WTC11 (cell line): ENCODE measurements at regions not wholly inside any gene's neighbourhood (a gene's known extent, or its start where the extent isn't known, plus 50 kb on each side); places are given as distances from the start of the nearest gene placed in this dataset.

Source experiments
- ATAC-seq: fragments of 200-7000 bp; cut with Tn5 transposase; 2 replicates; pipeline ENCODE4 v1.10.0; 2021; ENCODE audit warnings: mild to moderate bottlenecking, moderate library complexity
- CTCF ChIA-PET: fragments of 300-600 bp; sonication (Branson Sonifier 250); formaldehyde crosslinking; loops from one replicate; lab custom pipeline; 2021; ENCODE audit warnings: antibody characterized with exemption; lab: Charles Lee
- POLR2A ChIA-PET: fragments of 350-600 bp; sonication (Branson Sonifier 250); formaldehyde crosslinking; loops from one replicate; lab custom pipeline; 2021; ENCODE audit warnings: antibody characterized with exemption; lab: Charles Lee
- DNase-seq: peaks from one replicate; pipeline ENCODE4 v3.0.0; 2021; ENCODE audit warnings: low spot score
- H3K27ac Mint-ChIP-seq: 2 replicates; pipeline ENCODE4 v1.8.0; 2021; ENCODE audit warnings: mixed read lengths
- H3K27me3 Mint-ChIP-seq: 2 replicates; pipeline ENCODE4 v1.8.0; 2021; ENCODE audit warnings: low read depth, mild to moderate bottlenecking, moderate library complexity, mixed read lengths
- H3K36me3 Mint-ChIP-seq: 2 replicates; pipeline ENCODE4 v1.8.0; 2021; ENCODE audit warnings: mixed read lengths
- H3K4me1 Mint-ChIP-seq: 2 replicates; pipeline ENCODE4 v1.8.0; 2022; ENCODE audit warnings: mixed read lengths
- H3K4me3 Mint-ChIP-seq: 2 replicates; pipeline ENCODE4 v1.8.0; 2021; ENCODE audit warnings: mild to moderate bottlenecking, moderate library complexity, mixed read lengths
- H3K9me3 Mint-ChIP-seq: 2 replicates; pipeline ENCODE4 v1.8.0; 2021; ENCODE audit warnings: mixed read lengths
- AFF4 ChIP-seq: sonication (generic); formaldehyde crosslinking; IDR thresholded peaks from 2 replicates; pipeline ENCODE4 v1.8.1; 2023; ENCODE audit warnings: mild to moderate bottlenecking, missing genetic modification reagents, borderline replicate concordance
- ATF3 ChIP-seq: sonication (generic); formaldehyde crosslinking; conservative IDR thresholded peaks from 2 replicates; pipeline ENCODE4 v1.8.1; 2022; ENCODE audit warnings: mild to moderate bottlenecking, missing genetic modification reagents
- CREB1 ChIP-seq: sonication (generic); formaldehyde crosslinking; IDR thresholded peaks from 2 replicates; pipeline ENCODE4 v1.8.0; 2023; ENCODE audit warnings: mild to moderate bottlenecking, missing genetic modification reagents
- EMX1 ChIP-seq: fragments of 250-450 bp; sonication (Bioruptor Pico); IDR thresholded peaks from 2 replicates; pipeline ENCODE4 v1.8.0; 2021; ENCODE audit warnings: mild to moderate bottlenecking
- ETV6 ChIP-seq: sonication (generic); formaldehyde crosslinking; IDR thresholded peaks from 2 replicates; pipeline ENCODE4 v1.8.1; 2022; ENCODE audit warnings: mild to moderate bottlenecking, missing genetic modification reagents
- FOXP1 ChIP-seq: sonication (generic); formaldehyde crosslinking; IDR thresholded peaks from 2 replicates; pipeline ENCODE4 v1.8.0; 2022; ENCODE audit warnings: missing genetic modification reagents, mild to moderate bottlenecking, moderate library complexity, borderline replicate concordance
- HMGA2 ChIP-seq: fragments of 250-450 bp; sonication (Bioruptor Pico); IDR thresholded peaks from 2 replicates; pipeline ENCODE4 v1.4.0; 2021; ENCODE audit warnings: mild to moderate bottlenecking, moderate library complexity
- IRF1 ChIP-seq: sonication (generic); formaldehyde crosslinking; IDR thresholded peaks from 2 replicates; pipeline ENCODE4 v1.8.0; 2023; ENCODE audit warnings: missing genetic modification reagents
- JAZF1 ChIP-seq: fragments of 250-450 bp; sonication (Bioruptor Pico); IDR thresholded peaks from 2 replicates; pipeline ENCODE4 v1.9.0; 2021; ENCODE audit warnings: moderate library complexity, mild to moderate bottlenecking, inconsistent platforms
- KAT7 ChIP-seq: sonication (generic); formaldehyde crosslinking; IDR thresholded peaks from 2 replicates; pipeline ENCODE4 v1.8.1; 2023; ENCODE audit warnings: missing genetic modification reagents, mild to moderate bottlenecking, borderline replicate concordance
- NFATC4 ChIP-seq: fragments of 250-450 bp; sonication (Bioruptor Pico); IDR thresholded peaks from 2 replicates; pipeline ENCODE4 v1.9.0; 2021; ENCODE audit warnings: mild to moderate bottlenecking
- NFE2L1 ChIP-seq: sonication (generic); formaldehyde crosslinking; IDR thresholded peaks from 2 replicates; pipeline ENCODE4 v1.8.1; 2023; ENCODE audit warnings: missing genetic modification reagents
- NFYB ChIP-seq: sonication (generic); formaldehyde crosslinking; conservative IDR thresholded peaks from 2 replicates; pipeline ENCODE4 v1.8.0; 2022; ENCODE audit warnings: low read depth, missing genetic modification reagents
- NR1H2 ChIP-seq: sonication (generic); formaldehyde crosslinking; IDR thresholded peaks from 2 replicates; pipeline ENCODE4 v1.9.0; 2021; ENCODE audit warnings: mild to moderate bottlenecking, moderate library complexity, missing genetic modification reagents
- RELA ChIP-seq: sonication (generic); formaldehyde crosslinking; IDR thresholded peaks from 2 replicates; pipeline ENCODE4 v1.8.1; 2022; ENCODE audit warnings: missing genetic modification reagents, mild to moderate bottlenecking, borderline replicate concordance
- RORB ChIP-seq: fragments of 250-450 bp; sonication (Bioruptor Pico); IDR thresholded peaks from 2 replicates; pipeline ENCODE4 v1.9.0; 2021; ENCODE audit warnings: mild to moderate bottlenecking
- SMAD3 ChIP-seq: sonication (generic); formaldehyde crosslinking; IDR thresholded peaks from 2 replicates; pipeline ENCODE4 v1.8.0; 2022; ENCODE audit warnings: missing genetic modification reagents, mild to moderate bottlenecking, borderline replicate concordance
- TP53 ChIP-seq: sonication (generic); formaldehyde crosslinking; IDR thresholded peaks from 2 replicates; pipeline ENCODE4 v1.8.1; 2023; ENCODE audit warnings: mild to moderate bottlenecking, missing genetic modification reagents
- ZNF121 ChIP-seq: sonication (generic); formaldehyde crosslinking; IDR thresholded peaks from 2 replicates; pipeline ENCODE4 v1.8.0; 2023; ENCODE audit warnings: missing genetic modification reagents
- ZNF232 ChIP-seq: sonication (generic); formaldehyde crosslinking; IDR thresholded peaks from 2 replicates; pipeline ENCODE4 v1.8.0; 2022; ENCODE audit warnings: mild to moderate bottlenecking, missing genetic modification reagents
- ZNF416 ChIP-seq: fragments of 250-450 bp; sonication (Bioruptor Pico); IDR thresholded peaks from 2 replicates; pipeline ENCODE4 v1.9.0; 2021; ENCODE audit warnings: mild to moderate bottlenecking, inconsistent platforms
- ZNF671 ChIP-seq: fragments of 250-450 bp; sonication (Bioruptor Pico); IDR thresholded peaks from 2 replicates; pipeline ENCODE4 v1.8.0; 2021; ENCODE audit warnings: mild to moderate bottlenecking
- TF ChIP-seq, protein P1 (sequence below): sonication (generic); formaldehyde crosslinking; IDR thresholded peaks from 2 replicates; pipeline ENCODE4 v1.8.0; 2023; ENCODE audit warnings: mild to moderate bottlenecking, missing genetic modification reagents
- TF ChIP-seq, protein P2 (sequence below): sonication (generic); formaldehyde crosslinking; IDR thresholded peaks from 2 replicates; pipeline ENCODE4 v1.8.0; 2022; ENCODE audit warnings: missing genetic modification reagents
- TF ChIP-seq, protein P3 (sequence below): sonication (generic); formaldehyde crosslinking; IDR thresholded peaks from 2 replicates; pipeline ENCODE4 v1.8.0; 2022; ENCODE audit warnings: mild to moderate bottlenecking, missing genetic modification reagents

DNA sequence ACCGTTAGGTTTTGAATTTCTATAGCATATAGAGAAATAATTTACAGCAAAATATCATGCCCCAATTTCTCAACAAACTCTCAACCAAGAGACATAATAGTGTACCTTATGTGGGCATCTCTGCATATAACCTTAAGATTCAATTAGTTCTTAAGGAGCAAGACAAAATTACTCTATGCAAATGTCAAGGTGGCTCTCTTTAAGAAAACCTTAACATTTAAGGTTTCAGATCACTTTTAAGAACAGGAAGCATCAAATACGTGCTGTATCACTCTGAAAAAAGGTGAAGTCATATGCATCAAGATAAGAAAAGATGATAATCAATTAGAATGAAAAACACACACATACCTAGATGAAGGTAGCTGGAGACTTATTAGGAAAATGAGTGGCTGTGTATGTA is 728.0 kb downstream of the FLRT2 start:
- no peaks in the 10 kb centered on the region for H3K9me3 Mint-ChIP-seq
- ATAC-seq, result no peak
- H3K36me3 Mint-ChIP-seq, result no peaks in the 10 kb centered on the region
- H3K4me3 Mint-ChIP-seq, result no peak overlapping the region
- no peak for TF ChIP-seq ATF3 (CRISPR knock-in tag)
- TF ChIP-seq, protein P1, sequence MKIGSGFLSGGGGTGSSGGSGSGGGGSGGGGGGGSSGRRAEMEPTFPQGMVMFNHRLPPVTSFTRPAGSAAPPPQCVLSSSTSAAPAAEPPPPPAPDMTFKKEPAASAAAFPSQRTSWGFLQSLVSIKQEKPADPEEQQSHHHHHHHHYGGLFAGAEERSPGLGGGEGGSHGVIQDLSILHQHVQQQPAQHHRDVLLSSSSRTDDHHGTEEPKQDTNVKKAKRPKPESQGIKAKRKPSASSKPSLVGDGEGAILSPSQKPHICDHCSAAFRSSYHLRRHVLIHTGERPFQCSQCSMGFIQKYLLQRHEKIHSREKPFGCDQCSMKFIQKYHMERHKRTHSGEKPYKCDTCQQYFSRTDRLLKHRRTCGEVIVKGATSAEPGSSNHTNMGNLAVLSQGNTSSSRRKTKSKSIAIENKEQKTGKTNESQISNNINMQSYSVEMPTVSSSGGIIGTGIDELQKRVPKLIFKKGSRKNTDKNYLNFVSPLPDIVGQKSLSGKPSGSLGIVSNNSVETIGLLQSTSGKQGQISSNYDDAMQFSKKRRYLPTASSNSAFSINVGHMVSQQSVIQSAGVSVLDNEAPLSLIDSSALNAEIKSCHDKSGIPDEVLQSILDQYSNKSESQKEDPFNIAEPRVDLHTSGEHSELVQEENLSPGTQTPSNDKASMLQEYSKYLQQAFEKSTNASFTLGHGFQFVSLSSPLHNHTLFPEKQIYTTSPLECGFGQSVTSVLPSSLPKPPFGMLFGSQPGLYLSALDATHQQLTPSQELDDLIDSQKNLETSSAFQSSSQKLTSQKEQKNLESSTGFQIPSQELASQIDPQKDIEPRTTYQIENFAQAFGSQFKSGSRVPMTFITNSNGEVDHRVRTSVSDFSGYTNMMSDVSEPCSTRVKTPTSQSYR (CRISPR knock-in tag), result no peak
- TF ChIP-seq ZNF232 (CRISPR knock-in tag), result no peak
- no peak for TF ChIP-seq FOXP1 (CRISPR knock-in tag)
- TF ChIP-seq ETV6, result no peak
- no peak for TF ChIP-seq ZNF121 (CRISPR knock-in tag)
- TF ChIP-seq RORB (CRISPR knock-in tag), result no peak
- no peak for TF ChIP-seq NFYB (CRISPR knock-in tag)
- TF ChIP-seq JAZF1 (CRISPR knock-in tag), result no peak
- TF ChIP-seq AFF4, result no peak
- no peak for TF ChIP-seq SMAD3 (CRISPR knock-in tag)
- ChIA-PET POLR2A (no interaction called here), CTCF (no interaction called here)
- H3K27me3 Mint-ChIP-seq, result no peaks in the 10 kb centered on the region
- no peaks in the 10 kb centered on the region for H3K4me1 Mint-ChIP-seq
- H3K27ac Mint-ChIP-seq, result no peak overlapping the region
- DNase-seq, result no peak

GRCh38 chr14:86243158-86243557 is 713.2 kb downstream of the FLRT2 start:
- no peak overlapping the region for H3K4me3 Mint-ChIP-seq
- peaks cover under 1% of the 10 kb centered on the region for H3K4me1 Mint-ChIP-seq
- no peaks in the 10 kb centered on the region for H3K36me3 Mint-ChIP-seq
- H3K27ac Mint-ChIP-seq, result no peak overlapping the region
- CTCF ChIA-PET, result no interaction called here
- H3K27me3 Mint-ChIP-seq, result no peaks in the 10 kb centered on the region
- no peaks in the 10 kb centered on the region for H3K9me3 Mint-ChIP-seq
- ATAC-seq (no peak), DNase-seq (no peak)
- POLR2A ChIA-PET, result no interaction called here
- TF ChIP-seq ZNF671 (no peak), ATF3 (CRISPR knock-in tag) (no peak), NFATC4 (no peak), ZNF416 (CRISPR knock-in tag) (no peak), CREB1 (CRISPR knock-in tag) (no peak), EMX1 (CRISPR knock-in tag) (no peak), HMGA2 (CRISPR knock-in tag) (no peak), IRF1 (CRISPR knock-in tag) (no peak), TP53 (no peak), NR1H2 (CRISPR knock-in tag) (no peak), NFE2L1 (CRISPR knock-in tag) (no peak), RELA (CRISPR knock-in tag) (no peak), KAT7 (CRISPR knock-in tag) (no peak), NFYB (CRISPR knock-in tag) (no peak)
- TF ChIP-seq, protein P2, sequence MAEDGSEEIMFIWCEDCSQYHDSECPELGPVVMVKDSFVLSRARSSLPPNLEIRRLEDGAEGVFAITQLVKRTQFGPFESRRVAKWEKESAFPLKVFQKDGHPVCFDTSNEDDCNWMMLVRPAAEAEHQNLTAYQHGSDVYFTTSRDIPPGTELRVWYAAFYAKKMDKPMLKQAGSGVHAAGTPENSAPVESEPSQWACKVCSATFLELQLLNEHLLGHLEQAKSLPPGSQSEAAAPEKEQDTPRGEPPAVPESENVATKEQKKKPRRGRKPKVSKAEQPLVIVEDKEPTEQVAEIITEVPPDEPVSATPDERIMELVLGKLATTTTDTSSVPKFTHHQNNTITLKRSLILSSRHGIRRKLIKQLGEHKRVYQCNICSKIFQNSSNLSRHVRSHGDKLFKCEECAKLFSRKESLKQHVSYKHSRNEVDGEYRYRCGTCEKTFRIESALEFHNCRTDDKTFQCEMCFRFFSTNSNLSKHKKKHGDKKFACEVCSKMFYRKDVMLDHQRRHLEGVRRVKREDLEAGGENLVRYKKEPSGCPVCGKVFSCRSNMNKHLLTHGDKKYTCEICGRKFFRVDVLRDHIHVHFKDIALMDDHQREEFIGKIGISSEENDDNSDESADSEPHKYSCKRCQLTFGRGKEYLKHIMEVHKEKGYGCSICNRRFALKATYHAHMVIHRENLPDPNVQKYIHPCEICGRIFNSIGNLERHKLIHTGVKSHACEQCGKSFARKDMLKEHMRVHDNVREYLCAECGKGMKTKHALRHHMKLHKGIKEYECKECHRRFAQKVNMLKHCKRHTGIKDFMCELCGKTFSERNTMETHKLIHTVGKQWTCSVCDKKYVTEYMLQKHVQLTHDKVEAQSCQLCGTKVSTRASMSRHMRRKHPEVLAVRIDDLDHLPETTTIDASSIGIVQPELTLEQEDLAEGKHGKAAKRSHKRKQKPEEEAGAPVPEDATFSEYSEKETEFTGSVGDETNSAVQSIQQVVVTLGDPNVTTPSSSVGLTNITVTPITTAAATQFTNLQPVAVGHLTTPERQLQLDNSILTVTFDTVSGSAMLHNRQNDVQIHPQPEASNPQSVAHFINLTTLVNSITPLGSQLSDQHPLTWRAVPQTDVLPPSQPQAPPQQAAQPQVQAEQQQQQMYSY (CRISPR knock-in tag), result no peak
- TF ChIP-seq, protein P3, sequence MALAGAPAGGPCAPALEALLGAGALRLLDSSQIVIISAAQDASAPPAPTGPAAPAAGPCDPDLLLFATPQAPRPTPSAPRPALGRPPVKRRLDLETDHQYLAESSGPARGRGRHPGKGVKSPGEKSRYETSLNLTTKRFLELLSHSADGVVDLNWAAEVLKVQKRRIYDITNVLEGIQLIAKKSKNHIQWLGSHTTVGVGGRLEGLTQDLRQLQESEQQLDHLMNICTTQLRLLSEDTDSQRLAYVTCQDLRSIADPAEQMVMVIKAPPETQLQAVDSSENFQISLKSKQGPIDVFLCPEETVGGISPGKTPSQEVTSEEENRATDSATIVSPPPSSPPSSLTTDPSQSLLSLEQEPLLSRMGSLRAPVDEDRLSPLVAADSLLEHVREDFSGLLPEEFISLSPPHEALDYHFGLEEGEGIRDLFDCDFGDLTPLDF (CRISPR knock-in tag), result no peak
